Neural progenitor cell (in vitro differentiated cells): ENCODE measurements at regions not wholly inside any gene's neighbourhood (a gene's known extent, or its start where the extent isn't known, plus 50 kb on each side); places are given as distances from the start of the nearest gene placed in this dataset.

Experiments used
- CTCF ChIP-seq: fragments of 200-600 bp; sonication (generic); IDR thresholded peaks from 2 replicates; pipeline ENCODE4 v1.5.1; 2017; ENCODE audit warnings: antibody characterized with exemption, mild to moderate bottlenecking
- EZH2 ChIP-seq: fragments of 200-600 bp; sonication (generic); IDR thresholded peaks from 2 replicates; pipeline ENCODE4 v1.6.1; 2017; ENCODE audit warnings: antibody characterized with exemption, mild to moderate bottlenecking, moderate library complexity
- EZH2phosphoT487 ChIP-seq: fragments of 200-600 bp; sonication (generic); IDR thresholded peaks from 2 replicates; pipeline ENCODE4 v1.6.1; 2017; ENCODE audit warnings: antibody characterized with exemption

- TF ChIP-seq CTCF (no peak), EZH2 (no peak), EZH2phosphoT487 (no peak)
Observed at GRCh38 chr5:97628807-97629206, 445.8 kb upstream of the RIOK2 start.
